ENCODE measurements at regions not wholly inside any gene's neighbourhood (a gene's known extent, or its start where the extent isn't known, plus 50 kb on each side); places are given as distances from the start of the nearest gene placed in this dataset.

GRCh38 chr9:74117731-74118130 lies 379.4 kb upstream of the RORB start:
- TF ChIP-seq, protein P1, sequence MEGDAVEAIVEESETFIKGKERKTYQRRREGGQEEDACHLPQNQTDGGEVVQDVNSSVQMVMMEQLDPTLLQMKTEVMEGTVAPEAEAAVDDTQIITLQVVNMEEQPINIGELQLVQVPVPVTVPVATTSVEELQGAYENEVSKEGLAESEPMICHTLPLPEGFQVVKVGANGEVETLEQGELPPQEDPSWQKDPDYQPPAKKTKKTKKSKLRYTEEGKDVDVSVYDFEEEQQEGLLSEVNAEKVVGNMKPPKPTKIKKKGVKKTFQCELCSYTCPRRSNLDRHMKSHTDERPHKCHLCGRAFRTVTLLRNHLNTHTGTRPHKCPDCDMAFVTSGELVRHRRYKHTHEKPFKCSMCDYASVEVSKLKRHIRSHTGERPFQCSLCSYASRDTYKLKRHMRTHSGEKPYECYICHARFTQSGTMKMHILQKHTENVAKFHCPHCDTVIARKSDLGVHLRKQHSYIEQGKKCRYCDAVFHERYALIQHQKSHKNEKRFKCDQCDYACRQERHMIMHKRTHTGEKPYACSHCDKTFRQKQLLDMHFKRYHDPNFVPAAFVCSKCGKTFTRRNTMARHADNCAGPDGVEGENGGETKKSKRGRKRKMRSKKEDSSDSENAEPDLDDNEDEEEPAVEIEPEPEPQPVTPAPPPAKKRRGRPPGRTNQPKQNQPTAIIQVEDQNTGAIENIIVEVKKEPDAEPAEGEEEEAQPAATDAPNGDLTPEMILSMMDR (conservative IDR thresholded peaks at IDR 0.05; ENCODE audit: low read depth in 2 of 2), result no peak
- TF ChIP-seq REST (IDR thresholded peaks at IDR 0.05; ENCODE audit: unreplicated experiment), result no peak
- TF ChIP-seq POLR2AphosphoS5 (IDR thresholded peaks at IDR 0.05; ENCODE audit: low read depth), result no peak
- TF ChIP-seq STAT1 (IDR thresholded peaks at IDR 0.05; ENCODE audit: unreplicated experiment), result no peak
- TF ChIP-seq EZH2phosphoT487 (IDR thresholded peaks at IDR 0.05; ENCODE audit: unreplicated experiment), result no peak
- no peak for TF ChIP-seq EZH2 (IDR thresholded peaks at IDR 0.05; ENCODE audit: low read depth, unreplicated experiment)
